CD4-positive, alpha-beta T cell (primary cell): ENCODE measurements at regions not wholly inside any gene's neighbourhood (a gene's known extent, or its start where the extent isn't known, plus 50 kb on each side); places are given as distances from the start of the nearest gene placed in this dataset.
"Not testable (repeated sequence)": the region's sequence is repeated elsewhere in the genome, so short reads cannot be mapped to it uniquely, and the experiment has no call there.

ENCODE experiments used
- ATAC-seq: fragments of 200-7000 bp; cut with Tn5 transposase; one replicate; pipeline ENCODE4 v1.10.0; 2022; ENCODE audit warnings: mild to moderate bottlenecking; ENCODE audit not compliant: poor library complexity
- CTCF ChIA-PET: fragments of 350-600 bp; sonication (Branson Sonifier 250); formaldehyde crosslinking; loops from one replicate; lab custom pipeline; 2021; ENCODE audit warnings: antibody characterized with exemption, inconsistent platforms; lab: Charles Lee
- POLR2A ChIA-PET: fragments of 350-600 bp; sonication (Branson Sonifier 250); formaldehyde crosslinking; loops from one replicate; lab custom pipeline; 2021; ENCODE audit warnings: antibody characterized with exemption, inconsistent platforms; lab: Charles Lee
- DNase-seq, 14 experiments: peaks; one replicate each; pipeline ENCODE4 v3.0.0-alpha.2; 2013 to 2020; ENCODE audit warnings: mixed read lengths in 2 of 14
- H3K27ac ChIP-seq, 2 donors: one replicate each; pipeline versions ENCODE4 v1.5.1 to v1.7.0; 2013; ENCODE audit warnings: low read length in 2 of 2, low read depth in 1 of 2, mild to moderate bottlenecking in 1 of 2
- H3K27me3 ChIP-seq, 2 experiments: 1 replicate in 1 of 2; 2 replicates in 1 of 2; pipeline versions ENCODE4 v1.6.1 to v1.7.0; 2013; ENCODE audit warnings: low read length in 2 of 2, control low read depth in 1 of 2, mild to moderate bottlenecking in 1 of 2, moderate library complexity in 1 of 2; ENCODE audit not compliant: insufficient read depth in 2 of 2, control insufficient read depth in 1 of 2
- H3K36me3 ChIP-seq: one replicate; pipeline ENCODE4 v1.6.1; 2013; ENCODE audit warnings: low read length, control low read depth; ENCODE audit not compliant: insufficient read depth
- H3K4me1 ChIP-seq: one replicate; pipeline ENCODE4 v1.6.1; 2013; ENCODE audit warnings: low read length, control low read depth; ENCODE audit not compliant: insufficient read depth
- H3K4me3 ChIP-seq: one replicate; pipeline ENCODE4 v1.5.1; 2013; ENCODE audit warnings: mild to moderate bottlenecking, low read length, moderate library complexity
- H3K9me3 ChIP-seq, 2 experiments: 1 replicate in 1 of 2; 2 replicates in 1 of 2; pipeline versions ENCODE4 v1.6.1 to v1.7.0; 2013; ENCODE audit warnings: low read length in 2 of 2, mild to moderate bottlenecking in 2 of 2, control low read depth in 1 of 2, moderate library complexity in 1 of 2; ENCODE audit not compliant: control insufficient read depth in 1 of 2, insufficient read depth in 1 of 2
- H3K27ac Mint-ChIP-seq: one replicate; pipeline ENCODE4 v1.8.0; 2020; ENCODE audit warnings: mixed read lengths
- H3K27me3 Mint-ChIP-seq: one replicate; pipeline ENCODE4 v1.8.0; 2021; ENCODE audit warnings: mixed read lengths
- H3K36me3 Mint-ChIP-seq: one replicate; pipeline ENCODE4 v1.8.0; 2021; ENCODE audit warnings: low read depth, mixed read lengths
- H3K4me1 Mint-ChIP-seq: one replicate; pipeline ENCODE4 v1.8.0; 2021; ENCODE audit warnings: low read depth, mixed read lengths
- H3K4me3 Mint-ChIP-seq: one replicate; pipeline ENCODE4 v1.8.0; 2020; ENCODE audit warnings: mild to moderate bottlenecking, mixed read lengths
- H3K9me3 Mint-ChIP-seq: one replicate; pipeline ENCODE4 v1.8.0; 2020; ENCODE audit warnings: mixed read lengths
- intact Hi-C, 2 experiments: fragments of 100-400 bp; cut with DNase I in 1 of 2; cut with micrococcal nuclease in 1 of 2; formaldehyde crosslinking; loops; one replicate each; pipeline versions ENCODE4 v1.15.1 to v1.9.0; 2023 to 2025; cut with DNase I, micrococcal nuclease
- TF ChIP-seq, protein P1 (sequence below): fragments of 200-600 bp; IDR thresholded peaks from one replicate; pipeline ENCODE4 v1.8.0; 2022; ENCODE audit warnings: antibody characterized with exemption, mild to moderate bottlenecking

DNA sequence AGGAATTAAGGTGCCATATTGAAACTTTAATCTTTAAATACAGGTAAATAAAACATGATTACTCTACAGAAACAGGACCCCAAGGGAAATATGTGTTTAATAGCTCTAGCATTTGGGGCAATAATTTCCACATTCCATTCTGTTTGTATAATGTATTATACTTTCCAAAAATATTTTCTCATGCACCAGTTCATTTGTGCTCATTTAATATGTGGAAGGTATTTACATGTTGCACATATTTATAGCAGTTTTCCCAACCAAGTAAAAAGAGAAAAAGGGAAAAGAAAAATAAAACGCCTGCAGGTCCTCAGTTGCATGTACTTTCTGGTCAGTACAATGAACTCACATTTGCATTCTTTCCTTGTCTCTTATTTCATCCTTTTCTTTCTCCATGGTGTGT, 129.5 kb upstream of the SULF2 start:
- H3K27me3 Mint-ChIP-seq: peaks cover 12% of the 10 kb centered on the region
- ATAC-seq: no peak
- intact Hi-C loops: no loop called here
- H3K4me3 Mint-ChIP-seq: no peak overlapping the region
- no peak overlapping the region for H3K27ac Mint-ChIP-seq
- H3K27ac ChIP-seq: no peak overlapping the region
- POLR2A ChIA-PET: no interaction called here
- H3K36me3 Mint-ChIP-seq: no peaks in the 10 kb centered on the region
- peaks cover 0 to 5% of the 10 kb centered on the region in 2 experiments for H3K9me3 ChIP-seq
- H3K36me3 ChIP-seq: no peaks in the 10 kb centered on the region
- H3K4me1 Mint-ChIP-seq: no peaks in the 10 kb centered on the region
- H3K4me3 ChIP-seq: no peak overlapping the region
- DNase-seq: no peak
- H3K27me3 ChIP-seq: no peaks in the 10 kb centered on the region
- TF ChIP-seq, protein P1, sequence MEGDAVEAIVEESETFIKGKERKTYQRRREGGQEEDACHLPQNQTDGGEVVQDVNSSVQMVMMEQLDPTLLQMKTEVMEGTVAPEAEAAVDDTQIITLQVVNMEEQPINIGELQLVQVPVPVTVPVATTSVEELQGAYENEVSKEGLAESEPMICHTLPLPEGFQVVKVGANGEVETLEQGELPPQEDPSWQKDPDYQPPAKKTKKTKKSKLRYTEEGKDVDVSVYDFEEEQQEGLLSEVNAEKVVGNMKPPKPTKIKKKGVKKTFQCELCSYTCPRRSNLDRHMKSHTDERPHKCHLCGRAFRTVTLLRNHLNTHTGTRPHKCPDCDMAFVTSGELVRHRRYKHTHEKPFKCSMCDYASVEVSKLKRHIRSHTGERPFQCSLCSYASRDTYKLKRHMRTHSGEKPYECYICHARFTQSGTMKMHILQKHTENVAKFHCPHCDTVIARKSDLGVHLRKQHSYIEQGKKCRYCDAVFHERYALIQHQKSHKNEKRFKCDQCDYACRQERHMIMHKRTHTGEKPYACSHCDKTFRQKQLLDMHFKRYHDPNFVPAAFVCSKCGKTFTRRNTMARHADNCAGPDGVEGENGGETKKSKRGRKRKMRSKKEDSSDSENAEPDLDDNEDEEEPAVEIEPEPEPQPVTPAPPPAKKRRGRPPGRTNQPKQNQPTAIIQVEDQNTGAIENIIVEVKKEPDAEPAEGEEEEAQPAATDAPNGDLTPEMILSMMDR: no peak
- peaks cover 7% of the 10 kb centered on the region for H3K9me3 Mint-ChIP-seq
- no peaks in the 10 kb centered on the region for H3K4me1 ChIP-seq
- CTCF ChIA-PET: no interaction called here

DNA sequence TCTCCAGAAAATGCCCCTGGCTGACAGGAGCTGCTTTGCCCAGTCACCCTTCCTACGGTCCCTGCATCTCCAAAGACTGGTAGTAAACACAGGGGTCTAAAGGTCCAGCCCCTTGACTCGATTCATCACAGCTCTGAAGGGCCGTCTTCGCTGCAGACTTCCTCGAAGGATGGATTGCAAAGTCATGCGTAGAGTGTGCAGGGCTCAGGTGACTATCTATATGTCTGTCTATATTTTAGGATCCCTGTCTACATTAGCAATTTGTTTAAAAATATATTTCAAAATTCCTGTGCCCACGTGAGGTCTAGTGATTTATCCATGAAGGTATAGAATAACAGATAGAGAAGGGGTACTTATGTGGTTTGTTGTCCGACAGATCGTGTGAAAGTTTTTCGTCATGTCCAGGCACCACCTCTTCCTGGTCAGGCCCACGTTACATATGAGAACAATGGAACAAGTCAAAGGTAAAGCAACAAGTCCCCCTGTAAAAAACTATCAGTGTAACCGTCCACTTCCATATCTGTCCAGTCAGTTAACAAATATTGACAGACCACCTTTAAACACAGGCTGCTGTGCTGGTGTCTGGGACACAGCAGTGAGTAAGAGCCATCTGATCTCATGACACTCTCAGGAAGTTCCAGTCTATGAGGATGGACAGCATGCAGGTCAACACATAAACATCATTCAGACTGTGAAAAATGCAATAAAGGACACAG, 127.7 kb upstream of the SULF2 start:
- CTCF ChIA-PET, H3K36me3 ChIP-seq, H3K36me3 Mint-ChIP-seq, intact Hi-C loops, H3K27ac Mint-ChIP-seq, H3K4me1 ChIP-seq, H3K4me3 ChIP-seq, H3K4me3 Mint-ChIP-seq, H3K9me3 Mint-ChIP-seq, H3K27me3 Mint-ChIP-seq, H3K4me1 Mint-ChIP-seq, H3K27me3 ChIP-seq, POLR2A ChIA-PET, DNase-seq, H3K27ac ChIP-seq, ATAC-seq: not testable (repeated sequence)
- peaks cover 0 to 11% of the 10 kb centered on the region in 2 experiments for H3K9me3 ChIP-seq

DNA sequence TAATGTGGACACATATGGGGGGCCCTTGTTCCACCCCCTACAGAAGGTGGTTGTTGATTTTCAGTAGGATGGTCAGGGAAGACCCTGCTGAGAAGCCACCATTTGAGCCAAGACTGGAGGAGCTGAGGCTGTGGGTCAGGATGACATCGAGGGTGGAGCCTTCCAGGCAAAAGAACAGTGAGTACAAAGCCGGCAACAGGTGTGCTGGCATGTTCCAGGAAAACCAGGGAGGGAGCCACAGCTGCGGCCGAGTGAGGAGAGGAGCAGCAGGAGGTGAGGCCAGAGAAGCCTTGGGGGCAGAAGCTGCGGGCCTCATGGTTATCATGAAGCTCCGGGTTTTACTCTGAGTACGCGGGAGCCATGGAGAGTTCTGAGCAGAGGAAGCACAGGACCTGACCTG, 126.9 kb upstream of the SULF2 start:
- H3K4me1 ChIP-seq, ATAC-seq, H3K4me3 ChIP-seq, H3K36me3 ChIP-seq, H3K36me3 Mint-ChIP-seq, H3K27ac Mint-ChIP-seq, DNase-seq, CTCF ChIA-PET, H3K27ac ChIP-seq, intact Hi-C loops, H3K27me3 ChIP-seq, H3K4me1 Mint-ChIP-seq, H3K9me3 Mint-ChIP-seq, POLR2A ChIA-PET, H3K4me3 Mint-ChIP-seq: not testable (repeated sequence)
- peaks cover 0 to 11% of the 10 kb centered on the region in 2 experiments for H3K9me3 ChIP-seq
- peaks cover 11% of the 10 kb centered on the region for H3K27me3 Mint-ChIP-seq

DNA sequence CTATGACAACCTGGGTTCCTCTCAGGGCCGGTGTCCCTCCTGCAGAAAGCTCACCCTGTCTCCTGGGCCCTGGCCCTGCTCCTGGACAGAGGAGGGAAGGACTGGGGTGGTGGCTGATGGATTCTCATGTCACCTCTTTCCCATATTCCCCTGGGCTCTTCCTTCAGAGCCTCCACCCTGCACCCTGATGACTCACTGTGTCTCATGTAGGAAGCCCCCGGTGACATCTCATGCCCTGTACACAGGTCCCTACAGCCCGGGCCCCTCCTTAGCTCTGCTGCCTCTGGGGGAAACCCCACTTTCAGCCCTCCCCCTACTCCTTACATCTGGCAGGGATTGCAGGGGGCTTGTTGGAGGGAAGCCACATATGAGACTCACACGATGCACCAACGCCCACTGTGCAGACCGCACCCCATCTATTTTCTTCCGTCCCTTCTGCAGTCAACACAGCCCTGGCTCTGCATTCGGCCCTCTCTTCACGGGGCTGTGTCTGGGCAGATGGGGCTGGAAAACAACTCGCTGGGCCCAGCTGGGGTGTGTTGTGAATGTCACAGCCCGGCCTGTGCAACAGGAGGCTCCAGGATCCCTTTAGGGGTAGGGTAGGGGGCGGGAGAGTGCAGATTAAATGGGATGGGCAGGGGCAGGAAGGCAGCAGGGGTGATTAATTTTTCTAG, 124.6 kb upstream of the SULF2 start:
- DNase-seq, POLR2A ChIA-PET, H3K36me3 ChIP-seq, H3K4me1 ChIP-seq, ATAC-seq, H3K4me1 Mint-ChIP-seq, H3K27ac ChIP-seq, H3K4me3 ChIP-seq, H3K27ac Mint-ChIP-seq, H3K9me3 ChIP-seq, H3K4me3 Mint-ChIP-seq, H3K36me3 Mint-ChIP-seq, H3K9me3 Mint-ChIP-seq, CTCF ChIA-PET, intact Hi-C loops, H3K27me3 ChIP-seq: not testable (repeated sequence)
- H3K27me3 Mint-ChIP-seq: peaks cover 20% of the 10 kb centered on the region

DNA sequence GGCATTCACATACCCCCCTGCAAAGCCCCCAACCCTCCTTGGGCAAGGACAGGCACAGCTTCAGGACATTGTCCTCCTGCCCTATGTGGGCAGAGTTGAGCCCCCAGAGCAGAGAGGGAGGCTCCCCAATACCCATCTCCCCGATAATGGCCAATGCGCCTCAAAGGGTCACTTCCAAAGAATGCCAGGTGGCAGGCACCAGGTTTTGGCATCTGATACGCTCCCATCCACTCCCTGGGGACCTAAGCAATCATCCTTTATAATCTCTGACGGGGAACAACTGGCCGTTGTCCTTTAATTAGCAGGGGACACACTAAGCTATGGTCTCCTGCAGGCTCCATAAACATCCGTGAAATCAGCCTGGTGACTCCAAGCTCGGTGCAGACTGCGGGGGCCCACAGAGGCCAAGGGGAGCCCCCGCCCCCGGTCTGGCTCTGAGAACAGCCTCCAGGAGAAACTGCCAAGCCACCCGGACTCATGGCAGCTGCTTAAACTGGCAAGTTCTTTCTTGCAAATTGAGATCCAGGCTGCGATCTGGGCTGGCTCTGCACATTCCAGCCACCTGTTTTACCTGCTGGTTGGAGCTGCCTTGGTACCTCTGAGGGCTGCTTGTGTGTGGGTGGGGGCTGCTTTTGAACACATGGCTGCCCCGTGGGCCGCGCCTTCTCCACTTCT, 123.2 kb upstream of the SULF2 start:
- H3K4me3 Mint-ChIP-seq, H3K27ac ChIP-seq, H3K9me3 Mint-ChIP-seq, H3K9me3 ChIP-seq, ATAC-seq, H3K36me3 Mint-ChIP-seq, DNase-seq, POLR2A ChIA-PET, H3K4me3 ChIP-seq, intact Hi-C loops, CTCF ChIA-PET, H3K4me1 Mint-ChIP-seq, H3K27me3 ChIP-seq, H3K27ac Mint-ChIP-seq, H3K36me3 ChIP-seq, H3K4me1 ChIP-seq: not testable (repeated sequence)
- peaks cover 20% of the 10 kb centered on the region for H3K27me3 Mint-ChIP-seq

DNA sequence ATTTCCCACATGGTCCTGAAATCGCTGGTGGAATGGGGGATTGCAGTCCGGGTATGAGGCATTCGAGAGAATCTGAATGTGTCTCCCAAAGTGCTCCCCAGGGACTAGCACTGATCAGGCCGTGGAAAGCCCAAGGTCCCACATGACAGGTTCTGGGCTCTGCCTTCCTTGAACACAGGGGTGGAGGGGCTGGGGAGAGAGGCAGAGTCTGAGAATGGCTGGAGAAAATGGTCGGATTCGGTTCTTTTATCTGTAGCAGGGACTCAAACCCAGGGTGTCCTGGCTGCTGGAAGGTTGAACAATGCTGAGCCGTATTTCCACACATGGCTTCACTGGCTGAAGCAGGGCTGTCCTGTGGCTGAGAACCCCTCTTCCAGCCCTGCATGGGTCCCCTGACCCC, 122.7 kb upstream of the SULF2 start:
- H3K4me3 ChIP-seq, H3K9me3 ChIP-seq, ATAC-seq, intact Hi-C loops, H3K27ac Mint-ChIP-seq, DNase-seq, CTCF ChIA-PET, H3K4me1 ChIP-seq, H3K36me3 Mint-ChIP-seq, H3K27me3 ChIP-seq, H3K27ac ChIP-seq, H3K9me3 Mint-ChIP-seq, H3K4me3 Mint-ChIP-seq, H3K36me3 ChIP-seq, H3K4me1 Mint-ChIP-seq, POLR2A ChIA-PET: not testable (repeated sequence)
- H3K27me3 Mint-ChIP-seq: peaks cover 15% of the 10 kb centered on the region
